Muscle of leg (tissue), 3 donors: ENCODE measurements at regions not wholly inside any gene's neighbourhood (a gene's known extent, or its start where the extent isn't known, plus 50 kb on each side); places are given as distances from the start of the nearest gene placed in this dataset.
"Not testable (repeated sequence)": the region's sequence is repeated elsewhere in the genome, so short reads cannot be mapped to it uniquely, and the experiment has no call there.

Source experiments
- DNase-seq: peaks from one replicate; pipeline ENCODE4 v3.0.0; 2013
- H3K27ac ChIP-seq: one replicate; pipeline ENCODE4 v1.5.1; 2013; ENCODE audit warnings: mild to moderate bottlenecking, low read length, control low read depth
- H3K27me3 ChIP-seq: one replicate; pipeline ENCODE4 v1.6.1; 2013; ENCODE audit warnings: low read length; ENCODE audit not compliant: control insufficient read depth, insufficient read depth
- H3K36me3 ChIP-seq: one replicate; pipeline ENCODE4 v1.6.1; 2013; ENCODE audit warnings: low read length; ENCODE audit not compliant: control insufficient read depth, insufficient read depth
- H3K4me1 ChIP-seq: one replicate; pipeline ENCODE4 v1.6.1; 2013; ENCODE audit warnings: low read length; ENCODE audit not compliant: control insufficient read depth, insufficient read depth
- H3K4me3 ChIP-seq: one replicate; pipeline ENCODE4 v1.5.1; 2013; ENCODE audit warnings: low read length, control low read depth
- H3K9me3 ChIP-seq: replicated peaks from 2 replicates; pipeline ENCODE4 v1.6.1; 2013; ENCODE audit warnings: low read depth, low read length; ENCODE audit not compliant: control insufficient read depth
- WGBS: methylation state at CpG from one replicate; pipeline ENCODE4 v1.1.5; 2013; ENCODE audit warnings: missing lambda C conversion rate; ENCODE audit not compliant: insufficient coverage; 5-methylcytosine and 5-hydroxymethylcytosine counted together

- Histone ChIP-seq H3K36me3 (no peaks in the 10 kb centered on the region), H3K27ac (no peak overlapping the region), H3K27me3 (no peaks in the 10 kb centered on the region), H3K4me3 (no peak overlapping the region), H3K4me1 (no peaks in the 10 kb centered on the region), H3K9me3 (peaks cover 2% of the 10 kb centered on the region)
- WGBS: no CpG with 5 or more reads among the region's 2 CpGs
- peak; percentile 45 for DNase-seq
These were observed 697.8 kb upstream of the HS3ST1 start for GRCh38 chr4:12126474-12126873.

GRCh38 chr4:12124138-12124537 is 695.4 kb upstream of the HS3ST1 start:
- Histone ChIP-seq H3K27me3 (no peaks in the 10 kb centered on the region), H3K4me3 (no peak overlapping the region), H3K36me3 (no peaks in the 10 kb centered on the region), H3K9me3 (peaks cover 6% of the 10 kb centered on the region), H3K27ac (no peak overlapping the region), H3K4me1 (no peaks in the 10 kb centered on the region)
- no peak for DNase-seq
- no CpG with 5 or more reads among the region's 1 CpG for WGBS

DNA sequence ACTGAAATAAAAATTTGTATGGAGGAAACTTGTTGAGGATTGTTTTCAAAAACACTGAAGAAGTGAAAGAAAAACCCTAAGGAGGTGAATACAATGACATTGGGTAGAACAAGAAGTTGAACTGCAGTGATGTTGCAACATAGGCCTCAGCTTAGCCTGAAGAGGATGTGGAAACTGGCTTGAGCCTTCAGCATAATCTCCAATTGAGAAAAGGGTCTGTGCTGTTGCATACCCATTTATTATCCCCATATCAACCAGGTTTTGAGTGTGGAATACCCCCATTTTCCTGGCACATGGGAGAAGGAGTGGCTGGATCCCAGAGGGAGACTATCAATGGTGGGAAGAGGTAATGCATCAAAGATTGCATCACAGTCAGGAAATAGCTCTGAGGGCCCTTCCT is 695.0 kb upstream of the HS3ST1 start:
- H3K27ac ChIP-seq: no peak overlapping the region
- H3K4me3 ChIP-seq: no peak overlapping the region

GRCh38 chr4:12122316-12122715 is 693.6 kb upstream of the HS3ST1 start:
- H3K27ac ChIP-seq: no peak overlapping the region
- H3K4me1 ChIP-seq: no peaks in the 10 kb centered on the region
- H3K9me3 ChIP-seq: peaks cover 6% of the 10 kb centered on the region
- DNase-seq: peak; percentile 42
- H3K36me3 ChIP-seq: no peaks in the 10 kb centered on the region
- no peak overlapping the region for H3K4me3 ChIP-seq
- WGBS: no CpG with 5 or more reads among the region's 2 CpGs
- no peaks in the 10 kb centered on the region for H3K27me3 ChIP-seq

More for the DNA sequence above, 695.0 kb upstream of the HS3ST1 start:
- Histone ChIP-seq H3K9me3 (peaks cover 6% of the 10 kb centered on the region), H3K36me3 (no peaks in the 10 kb centered on the region), H3K27me3 (no peaks in the 10 kb centered on the region), H3K4me1 (no peaks in the 10 kb centered on the region)
- peak; percentile 31 for DNase-seq

DNA sequence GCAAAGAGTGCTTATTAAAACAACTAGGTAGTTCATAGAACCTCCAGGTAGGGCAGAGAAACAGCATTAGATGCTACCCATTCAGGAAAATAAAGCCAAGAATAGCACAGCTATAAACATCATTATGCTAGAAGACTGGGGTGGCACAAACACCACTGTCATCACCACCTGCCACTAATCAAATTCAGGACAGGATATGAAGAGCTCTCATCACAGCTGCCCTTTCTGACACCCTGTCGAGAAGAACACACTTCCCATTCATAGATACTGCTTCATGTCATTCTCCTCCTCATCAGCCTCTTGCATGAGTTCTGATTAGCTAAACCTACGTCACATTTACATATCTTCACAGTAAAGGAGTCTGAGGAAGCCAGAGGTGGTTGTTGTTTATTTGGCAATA is 692.3 kb upstream of the HS3ST1 start:
- no CpG with 5 or more reads among the region's 2 CpGs for WGBS
- H3K36me3 ChIP-seq: no peaks in the 10 kb centered on the region
- peaks cover 12% of the 10 kb centered on the region for H3K9me3 ChIP-seq
- no peaks in the 10 kb centered on the region for H3K27me3 ChIP-seq
- H3K4me3 ChIP-seq: no peak overlapping the region
- no peak overlapping the region for H3K27ac ChIP-seq
- H3K4me1 ChIP-seq: no peaks in the 10 kb centered on the region
- no peak for DNase-seq

DNA sequence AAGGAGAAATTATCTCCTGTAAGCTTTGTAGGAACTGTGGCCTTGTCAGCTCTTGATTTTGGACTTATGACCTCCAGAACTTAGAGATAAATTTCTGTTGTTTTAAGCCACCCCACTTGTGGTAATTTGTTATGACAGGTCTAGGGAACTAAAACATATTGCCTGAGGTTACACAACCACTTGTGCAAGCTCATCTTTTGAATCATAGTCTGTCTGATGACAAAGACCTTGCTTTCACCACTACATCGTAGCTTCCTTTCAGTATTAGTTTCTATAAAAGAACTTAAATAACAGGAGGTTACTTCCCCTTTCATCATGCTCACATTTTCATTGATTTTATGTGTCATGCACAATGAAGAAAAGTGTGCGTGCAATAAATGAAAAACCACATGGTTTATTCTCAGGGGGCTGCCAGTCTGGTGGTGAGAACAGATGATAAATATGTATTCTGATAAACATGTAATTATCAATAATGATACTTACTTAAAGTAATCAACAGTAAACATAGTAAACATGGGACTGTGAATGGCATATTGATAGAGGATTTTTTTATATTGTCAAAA is 690.0 kb upstream of the HS3ST1 start:
- Histone ChIP-seq H3K4me3 (no peak overlapping the region), H3K27me3 (no peaks in the 10 kb centered on the region), H3K9me3 (peaks cover 17% of the 10 kb centered on the region), H3K36me3 (no peaks in the 10 kb centered on the region), H3K4me1 (no peaks in the 10 kb centered on the region), H3K27ac (no peak overlapping the region)
- peak; percentile 47 for DNase-seq
- WGBS: no CpG with 5 or more reads among the region's 2 CpGs

DNA sequence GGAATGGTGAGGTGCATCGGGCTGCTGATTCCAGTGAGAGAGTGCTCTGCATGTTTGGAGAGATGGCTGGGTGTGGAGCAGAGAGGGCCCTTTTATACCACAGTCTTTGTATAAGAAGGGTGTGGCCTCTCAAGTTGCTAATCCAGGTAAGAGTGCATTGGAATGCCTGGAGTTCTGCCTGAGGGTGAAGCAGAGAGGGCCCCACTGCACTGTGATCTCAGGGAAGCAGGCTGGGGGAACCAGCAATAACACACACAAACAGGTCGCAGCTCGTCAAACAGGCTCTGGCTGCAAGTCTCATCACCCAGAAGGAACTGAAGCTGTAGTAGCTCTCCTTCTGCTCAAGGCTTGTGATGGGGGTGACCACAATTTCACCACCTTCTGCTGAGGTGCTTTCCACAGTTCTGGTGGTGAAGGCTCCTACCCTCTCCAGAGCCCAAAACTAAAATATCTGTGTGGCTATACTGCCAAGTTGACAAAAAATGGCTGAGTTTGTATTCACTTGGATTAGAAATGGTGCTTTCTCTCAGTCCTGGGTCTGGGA is 687.4 kb upstream of the HS3ST1 start:
- H3K9me3 ChIP-seq: peaks cover 18% of the 10 kb centered on the region
- H3K4me1 ChIP-seq: no peaks in the 10 kb centered on the region
- no peak for DNase-seq
- H3K36me3 ChIP-seq: no peaks in the 10 kb centered on the region
- no peaks in the 10 kb centered on the region for H3K27me3 ChIP-seq
- H3K27ac ChIP-seq: no peak overlapping the region
- H3K4me3 ChIP-seq: no peak overlapping the region
- WGBS: no CpG with 5 or more reads among the region's 3 CpGs

DNA sequence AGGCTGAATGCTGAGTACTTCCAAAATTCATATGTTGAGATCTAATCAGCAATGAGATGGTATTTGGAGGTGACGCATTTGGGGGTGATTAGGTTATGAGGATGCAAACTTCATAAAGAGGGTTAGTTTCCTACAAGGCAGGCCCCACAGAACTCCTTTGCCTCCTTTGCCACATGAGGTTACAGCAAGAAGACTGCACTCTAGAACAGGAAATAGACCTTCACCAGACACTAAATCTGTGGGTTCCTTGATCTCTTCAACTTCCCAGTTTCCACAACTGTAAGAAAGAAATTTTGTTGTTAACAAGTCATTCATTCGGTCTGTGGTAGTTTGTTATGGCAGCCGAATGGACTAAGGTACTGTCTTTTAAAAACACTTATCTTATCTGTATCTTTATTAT is 681.9 kb upstream of the HS3ST1 start:
- Histone ChIP-seq H3K4me3 (no peak overlapping the region), H3K36me3 (no peaks in the 10 kb centered on the region), H3K27ac (no peak overlapping the region), H3K9me3 (peaks cover 5% of the 10 kb centered on the region), H3K27me3 (no peaks in the 10 kb centered on the region), H3K4me1 (no peaks in the 10 kb centered on the region)
- DNase-seq: no peak
- WGBS: no CpG with 5 or more reads among the region's 3 CpGs

GRCh38 chr4:12109056-12109455 is 680.4 kb upstream of the HS3ST1 start:
- H3K9me3 ChIP-seq, H3K4me3 ChIP-seq, H3K27me3 ChIP-seq, H3K36me3 ChIP-seq, DNase-seq, H3K27ac ChIP-seq, H3K4me1 ChIP-seq: not testable (repeated sequence)
- no CpG with 5 or more reads among the region's 4 CpGs for WGBS

DNA sequence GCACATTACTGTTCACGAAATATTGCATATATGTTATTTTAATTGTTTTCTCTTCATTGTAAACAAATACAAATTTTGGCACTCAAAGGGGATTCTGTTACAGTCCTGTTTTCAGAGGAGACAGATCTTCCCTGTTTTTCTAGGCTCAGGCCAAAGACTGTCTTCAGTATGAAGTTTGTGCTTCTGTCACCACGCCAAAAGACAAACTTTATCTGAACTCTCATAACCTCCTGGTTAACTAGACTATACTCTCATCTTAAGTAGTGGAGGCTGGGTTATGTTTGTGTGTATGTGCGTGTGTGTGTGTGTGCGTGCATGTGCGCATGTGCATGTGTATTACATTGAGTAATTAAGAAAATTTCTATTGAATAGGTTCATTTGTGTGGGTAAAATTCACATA is 676.8 kb upstream of the HS3ST1 start:
- DNase-seq: peak; percentile 5
- H3K9me3 ChIP-seq: peaks cover 3% of the 10 kb centered on the region
- H3K36me3 ChIP-seq: no peaks in the 10 kb centered on the region
- no peak overlapping the region for H3K27ac ChIP-seq
- H3K27me3 ChIP-seq: no peaks in the 10 kb centered on the region
- no peaks in the 10 kb centered on the region for H3K4me1 ChIP-seq
- no CpG with 5 or more reads among the region's 5 CpGs for whole genome bisulfite sequencing
- no peak overlapping the region for H3K4me3 ChIP-seq

- not testable (repeated sequence) for H3K9me3 ChIP-seq, DNase-seq, H3K4me3 ChIP-seq, H3K4me1 ChIP-seq, H3K27ac ChIP-seq, H3K36me3 ChIP-seq, H3K27me3 ChIP-seq
- 94% methylated on average over 13 of the region's 21 CpGs for WGBS
These were observed 661.2 kb upstream of the HS3ST1 start for GRCh38 chr4:12089920-12090319.
